Lower leg skin (tissue), 4 donors: ENCODE measurements at regions not wholly inside any gene's neighbourhood (a gene's known extent, or its start where the extent isn't known, plus 50 kb on each side); places are given as distances from the start of the nearest gene placed in this dataset.

ENCODE experiments used
- DNase-seq, 2 donors: peaks; one replicate each; pipeline ENCODE4 v3.0.0-alpha.2; 2019; ENCODE audit warnings: low spot score in 2 of 2
- H3K4me3 ChIP-seq: fragments of 200-600 bp; sonication (generic); 2 replicates; pipeline ENCODE4 v1.5.1; 2017; ENCODE audit warnings: mild to moderate bottlenecking, low read depth; ENCODE audit not compliant: poor library complexity, severe bottlenecking
- CTCF ChIP-seq, 3 donors: fragments of 450-650 bp; IDR thresholded peaks; one replicate each; pipeline ENCODE4 v1.5.1; 2016; ENCODE audit warnings: antibody characterized with exemption in 3 of 3, mild to moderate bottlenecking in 3 of 3, moderate library complexity in 2 of 3
- POLR2A ChIP-seq, 2 donors: fragments of 450-650 bp; IDR thresholded peaks; one replicate each; pipeline ENCODE4 v1.6.1; 2016 to 2017; ENCODE audit warnings: antibody characterized with exemption in 2 of 2, mild to moderate bottlenecking in 1 of 2, moderate library complexity in 1 of 2
- WGBS, 2 donors: methylation state at CpG; one replicate each; pipeline ENCODE4 v1.1.5; 2018; 5-methylcytosine and 5-hydroxymethylcytosine counted together
- intact Hi-C: fragments of 100-400 bp; cut with DNase I; formaldehyde crosslinking; loops from one replicate; pipeline ENCODE4 v1.15.0; 2023; ENCODE audit warnings: low total_unique reads

GRCh38 chr6:14440940-14441781 lies 323.6 kb downstream of the CD83 start:
- intact Hi-C loops: loop anchor here (10.0 kb wide), 1 partner anchor 474 kb away; no protein-coding TSS in a partner anchor
- TF ChIP-seq CTCF (IDR thresholded peaks at IDR 0.05): no peak
- TF ChIP-seq POLR2A (IDR thresholded peaks at IDR 0.05): no peak
- no peak for DNase-seq
- 45 to 57% methylated on average over 13 of the region's 13 CpGs for WGBS, 2 donors
- H3K4me3 ChIP-seq: no peak overlapping the region

DNA sequence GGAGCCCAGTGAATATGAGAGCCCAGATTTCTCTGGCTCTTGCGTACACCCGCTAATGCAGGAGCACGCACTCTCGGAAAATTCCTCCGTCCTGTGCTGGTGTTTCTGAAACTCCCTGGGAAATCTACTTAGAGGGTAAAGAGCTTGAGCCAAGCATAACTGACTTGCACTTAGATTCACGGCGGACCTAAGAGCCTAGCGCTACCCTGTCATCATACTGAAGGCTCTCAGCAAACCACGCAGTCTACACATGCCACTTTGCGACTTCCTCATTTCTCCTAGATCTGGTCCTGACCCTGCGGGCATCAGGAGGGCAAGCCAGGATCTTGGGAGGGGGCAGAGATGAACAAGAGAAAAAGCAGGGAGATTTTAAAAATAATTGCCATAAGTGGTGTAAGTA lies 324.7 kb downstream of the CD83 start:
- intact Hi-C loops: loop anchor here (10.0 kb wide), 1 partner anchor 473 kb away; no protein-coding TSS in a partner anchor
- TF ChIP-seq CTCF (IDR thresholded peaks at IDR 0.05) (no peak), POLR2A (IDR thresholded peaks at IDR 0.05) (no peak)
- no peak overlapping the region for H3K4me3 ChIP-seq
- WGBS, 2 donors: 88 to 93% methylated on average over 11 of the region's 11 CpGs
- DNase-seq: no peak

GRCh38 chr6:14443629-14444268 lies 326.2 kb downstream of the CD83 start:
- no peak for DNase-seq
- intact Hi-C loops: loop anchor here (10.0 kb wide), 1 partner anchor 471 kb away; no protein-coding TSS in a partner anchor
- no peak for TF ChIP-seq POLR2A (IDR thresholded peaks at IDR 0.05)
- TF ChIP-seq CTCF (IDR thresholded peaks at IDR 0.05): no peak
- no peak overlapping the region for H3K4me3 ChIP-seq
- WGBS, 2 donors: 89 to 97% methylated on average over 4 of the region's 4 CpGs

GRCh38 chr6:14444295-14444972 lies 326.9 kb downstream of the CD83 start:
- H3K4me3 ChIP-seq: no peak overlapping the region
- TF ChIP-seq CTCF (IDR thresholded peaks at IDR 0.05) (no peak), POLR2A (IDR thresholded peaks at IDR 0.05) (no peak)
- no peak for DNase-seq
- intact Hi-C loops: loop anchor here (10.0 kb wide), 1 partner anchor 470 kb away; no protein-coding TSS in a partner anchor
- WGBS, 2 donors: 66 to 80% methylated on average over 3 of the region's 3 CpGs

GRCh38 chr6:14447240-14447639 lies 329.7 kb downstream of the CD83 start:
- no peak overlapping the region for H3K4me3 ChIP-seq
- TF ChIP-seq POLR2A (IDR thresholded peaks at IDR 0.05) (no peak), CTCF (IDR thresholded peaks at IDR 0.05) (no peak)
- DNase-seq: no peak
- intact Hi-C loops: loop anchor here (10.0 kb wide), 1 partner anchor 468 kb away; no protein-coding TSS in a partner anchor
- 60 to 77% methylated on average over 2 of the region's 2 CpGs for WGBS, 2 donors
